Trophoblast cell (in vitro differentiated cells and primary cell): ENCODE measurements at regions not wholly inside any gene's neighbourhood (a gene's known extent, or its start where the extent isn't known, plus 50 kb on each side); places are given as distances from the start of the nearest gene placed in this dataset.

Experiments used
- DNase-seq, 2 donors: peaks; one replicate each; pipeline ENCODE4 v3.0.0-alpha.2; 2016
- H2AFZ ChIP-seq: 2 replicates; pipeline ENCODE4 v1.6.1; 2013; ENCODE audit warnings: low read length, moderate library complexity, mild to moderate bottlenecking; ENCODE audit not compliant: insufficient read depth, poor library complexity
- H2AK5ac ChIP-seq: 2 replicates; pipeline ENCODE4 v1.6.1; 2013; ENCODE audit warnings: mild to moderate bottlenecking, low read length
- H2BK120ac ChIP-seq: 2 replicates; pipeline ENCODE4 v1.6.1; 2013; ENCODE audit warnings: low read length, mild to moderate bottlenecking, moderate library complexity; ENCODE audit not compliant: insufficient read depth, poor library complexity
- H2BK12ac ChIP-seq: 2 replicates; pipeline ENCODE4 v1.6.1; 2013; ENCODE audit warnings: mild to moderate bottlenecking, low read length, moderate library complexity
- H2BK5ac ChIP-seq: 2 replicates; pipeline ENCODE4 v1.6.1; 2013; ENCODE audit warnings: low read length, low read depth, moderate library complexity, mild to moderate bottlenecking; ENCODE audit not compliant: poor library complexity
- H3K14ac ChIP-seq: 2 replicates; pipeline ENCODE4 v1.6.1; 2013; ENCODE audit warnings: mild to moderate bottlenecking, low read length
- H3K18ac ChIP-seq: 2 replicates; pipeline ENCODE4 v1.6.1; 2013; ENCODE audit warnings: mild to moderate bottlenecking, low read length
- H3K23ac ChIP-seq: 2 replicates; pipeline ENCODE4 v1.6.1; 2013; ENCODE audit warnings: low read length
- H3K27ac ChIP-seq: 2 replicates; pipeline ENCODE4 v1.5.1; 2013; ENCODE audit warnings: low read depth, mild to moderate bottlenecking, inconsistent platforms, low read length, moderate library complexity
- H3K27me3 ChIP-seq: 2 replicates; pipeline ENCODE4 v1.6.1; 2013; ENCODE audit warnings: inconsistent platforms, mild to moderate bottlenecking, low read length, moderate library complexity; ENCODE audit not compliant: insufficient read depth
- H3K36me3 ChIP-seq, 2 experiments: 1 replicate in 1 of 2; 2 replicates in 1 of 2; pipeline ENCODE4 v1.6.1; 2013; ENCODE audit warnings: low read length in 2 of 2, mild to moderate bottlenecking in 2 of 2, moderate library complexity in 1 of 2; ENCODE audit not compliant: insufficient read depth in 2 of 2, control insufficient read depth in 1 of 2
- H3K4ac ChIP-seq: 2 replicates; pipeline ENCODE4 v1.6.1; 2013; ENCODE audit warnings: low read depth, mild to moderate bottlenecking, low read length, moderate library complexity
- H3K4me1 ChIP-seq, 2 experiments: 1 replicate in 1 of 2; 2 replicates in 1 of 2; pipeline ENCODE4 v1.6.1; 2013; ENCODE audit warnings: low read length in 2 of 2, mild to moderate bottlenecking in 2 of 2, moderate library complexity in 1 of 2; ENCODE audit not compliant: insufficient read depth in 2 of 2, control insufficient read depth in 1 of 2
- H3K4me2 ChIP-seq: 2 replicates; pipeline ENCODE4 v1.6.1; 2013; ENCODE audit warnings: inconsistent platforms, mild to moderate bottlenecking, low read length, moderate library complexity
- H3K4me3 ChIP-seq: 2 replicates; pipeline ENCODE4 v1.5.1; 2013; ENCODE audit warnings: mild to moderate bottlenecking, low read depth, low read length, inconsistent platforms
- H3K79me1 ChIP-seq: one replicate; pipeline ENCODE4 v1.6.1; 2013; ENCODE audit warnings: low read length
- H3K79me2 ChIP-seq: 2 replicates; pipeline ENCODE4 v1.6.1; 2013; ENCODE audit warnings: low read length, mild to moderate bottlenecking; ENCODE audit not compliant: control insufficient read depth, insufficient read depth, poor library complexity
- H3K9ac ChIP-seq: 2 replicates; pipeline ENCODE4 v1.6.1; 2013; ENCODE audit warnings: mild to moderate bottlenecking, low read length
- H3K9me3 ChIP-seq: 2 replicates; pipeline ENCODE4 v1.6.1; 2013; ENCODE audit warnings: low read depth, mild to moderate bottlenecking, control low read depth, inconsistent platforms, low read length; ENCODE audit not compliant: insufficient read depth
- H4K12ac ChIP-seq: 2 replicates; pipeline ENCODE4 v1.6.1; 2013; ENCODE audit warnings: low read depth, mild to moderate bottlenecking, low read length, moderate library complexity
- H4K8ac ChIP-seq: 2 replicates; pipeline ENCODE4 v1.6.1; 2013; ENCODE audit warnings: low read depth, mild to moderate bottlenecking, low read length, moderate library complexity
- H4K91ac ChIP-seq: one replicate; pipeline ENCODE4 v1.6.1; 2013; ENCODE audit warnings: low read depth, mild to moderate bottlenecking, low read length, moderate library complexity
- WGBS: extraction: QIAGEN DNeasy Blood & Tissue Kit; methylation state at CpG from one replicate; pipeline ENCODE4 v1.1.7; 2013; ENCODE audit warnings: missing lambda C conversion rate; ENCODE audit not compliant: insufficient read length, insufficient coverage; ENCODE audit errors: extremely low coverage; 5-methylcytosine and 5-hydroxymethylcytosine counted together

GRCh38 chr5:159782995-159783300 lies 133.3 kb upstream of the ADRA1B start:
- no peaks in the 10 kb centered on the region for H3K4me1 ChIP-seq
- no peak overlapping the region for H2BK12ac ChIP-seq
- no peak overlapping the region for H3K9ac ChIP-seq
- no peak overlapping the region for H3K4me2 ChIP-seq
- no peak overlapping the region for H3K4me3 ChIP-seq
- H3K14ac ChIP-seq, result no peak overlapping the region
- no peak overlapping the region for H4K12ac ChIP-seq
- H2AFZ ChIP-seq, result no peak overlapping the region
- no peak overlapping the region for H4K91ac ChIP-seq
- H3K18ac ChIP-seq, result no peak overlapping the region
- DNase-seq, result no peak
- H3K27ac ChIP-seq, result no peak overlapping the region
- H2AK5ac ChIP-seq, result no peak overlapping the region
- no peaks in the 10 kb centered on the region for H3K36me3 ChIP-seq
- no peak overlapping the region for H3K4ac ChIP-seq
- no peak overlapping the region for H3K23ac ChIP-seq
- no peaks in the 10 kb centered on the region for H3K79me1 ChIP-seq
- no peaks in the 10 kb centered on the region for H3K27me3 ChIP-seq
- no CpG with 5 or more reads among the region's 2 CpGs for WGBS
- H2BK5ac ChIP-seq, result no peak overlapping the region
- no peak overlapping the region for H4K8ac ChIP-seq
- no peaks in the 10 kb centered on the region for H3K79me2 ChIP-seq
- H3K9me3 ChIP-seq, result no peaks in the 10 kb centered on the region
- no peak overlapping the region for H2BK120ac ChIP-seq

- Histone ChIP-seq H3K79me1 (no peaks in the 10 kb centered on the region), H3K9ac (no peak overlapping the region), H4K12ac (no peak overlapping the region), H3K27me3 (no peaks in the 10 kb centered on the region), H3K27ac (no peak overlapping the region), H3K18ac (no peak overlapping the region), H3K9me3 (no peaks in the 10 kb centered on the region), H3K23ac (no peak overlapping the region), H3K4me1 (no peaks in the 10 kb centered on the region), H2BK5ac (no peak overlapping the region), H4K91ac (no peak overlapping the region), H4K8ac (no peak overlapping the region), H2AK5ac (no peak overlapping the region), H2BK120ac (no peak overlapping the region), H3K14ac (no peak overlapping the region), H3K4ac (no peak overlapping the region), H3K79me2 (no peaks in the 10 kb centered on the region), H3K4me3 (no peak overlapping the region), H3K36me3 (no peaks in the 10 kb centered on the region), H2BK12ac (no peak overlapping the region), H3K4me2 (no peak overlapping the region), H2AFZ (no peak overlapping the region)
- WGBS, result no CpG with 5 or more reads among the region's 3 CpGs
- DNase-seq, result no peak
These were observed 132.5 kb upstream of the ADRA1B start for GRCh38 chr5:159783726-159784247.

GRCh38 chr5:159784993-159785392 lies 131.3 kb upstream of the ADRA1B start:
- Histone ChIP-seq H3K18ac (no peak overlapping the region), H3K9me3 (no peaks in the 10 kb centered on the region)
- no peak for DNase-seq

GRCh38 chr5:159785656-159786055 lies 130.6 kb upstream of the ADRA1B start:
- Histone ChIP-seq H3K36me3 (no peaks in the 10 kb centered on the region), H4K12ac (no peak overlapping the region), H3K4me2 (no peak overlapping the region), H3K18ac (no peak overlapping the region), H3K4ac (no peak overlapping the region), H3K79me2 (no peaks in the 10 kb centered on the region), H3K79me1 (no peaks in the 10 kb centered on the region), H3K9me3 (no peaks in the 10 kb centered on the region), H3K27me3 (no peaks in the 10 kb centered on the region), H4K8ac (no peak overlapping the region), H3K23ac (no peak overlapping the region), H3K4me3 (no peak overlapping the region), H2BK5ac (no peak overlapping the region), H3K14ac (no peak overlapping the region), H2AK5ac (no peak overlapping the region), H3K27ac (no peak overlapping the region), H3K4me1 (no peaks in the 10 kb centered on the region), H2BK12ac (no peak overlapping the region), H2AFZ (no peak overlapping the region), H4K91ac (no peak overlapping the region), H3K9ac (no peak overlapping the region), H2BK120ac (no peak overlapping the region)
- WGBS, result no CpG with 5 or more reads among the region's 3 CpGs
- DNase-seq, result no peak

More at GRCh38 chr5:159784993-159785392, 131.3 kb upstream of the ADRA1B start:
- Histone ChIP-seq H2BK120ac (no peak overlapping the region), H2BK5ac (no peak overlapping the region), H3K9ac (no peak overlapping the region), H3K27ac (no peak overlapping the region), H3K79me2 (no peaks in the 10 kb centered on the region), H3K79me1 (no peaks in the 10 kb centered on the region), H3K4me2 (no peak overlapping the region), H4K91ac (no peak overlapping the region), H4K12ac (no peak overlapping the region), H3K27me3 (no peaks in the 10 kb centered on the region), H2BK12ac (no peak overlapping the region), H4K8ac (no peak overlapping the region), H2AFZ (no peak overlapping the region), H3K4me3 (no peak overlapping the region), H2AK5ac (no peak overlapping the region), H3K36me3 (no peaks in the 10 kb centered on the region), H3K4ac (no peak overlapping the region), H3K14ac (no peak overlapping the region), H3K4me1 (no peaks in the 10 kb centered on the region), H3K23ac (no peak overlapping the region)
